ENCODE measurements at regions not wholly inside any gene's neighbourhood (a gene's known extent, or its start where the extent isn't known, plus 50 kb on each side); places are given as distances from the start of the nearest gene placed in this dataset.
"Not testable (repeated sequence)": the region's sequence is repeated elsewhere in the genome, so short reads cannot be mapped to it uniquely, and the experiment has no call there.

GRCh38 chr5:138702166-138703077, 50.8 kb upstream of the CTNNA1 start:
- no peak for DNase-seq (ENCODE audit: low spot score)

DNA sequence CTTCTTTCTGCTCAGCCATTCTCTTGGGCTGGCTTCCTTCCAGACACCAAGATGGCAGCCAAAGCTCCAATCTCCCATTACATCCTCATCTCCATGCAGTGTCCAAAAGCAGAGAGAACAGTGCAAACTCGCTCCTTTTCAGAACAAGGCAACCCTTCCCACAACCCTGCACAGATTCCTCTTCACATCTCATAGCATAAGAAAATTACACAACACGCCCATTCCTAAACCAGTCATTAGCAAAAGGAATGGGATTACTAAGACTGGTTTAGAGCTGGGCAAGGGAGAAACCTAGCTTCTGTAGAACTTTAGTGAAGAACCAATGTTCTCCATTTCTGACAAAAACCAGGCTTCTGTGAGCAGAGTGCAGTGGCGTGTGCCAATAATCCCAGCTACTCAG, 51.5 kb upstream of the CTNNA1 start:
- no peak for DNase-seq (ENCODE audit: low spot score)

GRCh38 chr5:138700581-138701362, 52.5 kb upstream of the CTNNA1 start:
- no peak for DNase-seq (ENCODE audit: low spot score)

DNA sequence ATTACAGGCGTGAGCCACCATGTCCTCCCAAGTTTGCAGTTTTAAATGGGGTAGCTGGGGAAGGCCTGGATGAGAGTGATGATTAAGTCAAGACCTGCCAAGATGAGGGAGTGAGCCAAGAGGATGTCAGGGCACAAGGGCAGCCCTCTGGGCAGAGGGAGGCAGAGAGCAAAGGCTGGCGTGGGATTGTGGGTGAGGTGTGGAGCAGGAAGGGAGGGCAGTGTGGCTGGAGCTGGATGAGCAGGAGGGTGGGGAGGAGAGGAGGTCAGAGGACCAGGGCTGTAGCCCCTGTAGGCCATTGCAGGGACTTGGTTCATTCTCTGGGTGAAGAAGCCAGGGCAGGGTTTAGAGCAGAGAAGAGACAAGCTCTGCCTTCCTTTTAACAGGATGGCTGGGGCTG, 53.7 kb upstream of the CTNNA1 start:
- no peak for DNase-seq (ENCODE audit: low spot score)

DNA sequence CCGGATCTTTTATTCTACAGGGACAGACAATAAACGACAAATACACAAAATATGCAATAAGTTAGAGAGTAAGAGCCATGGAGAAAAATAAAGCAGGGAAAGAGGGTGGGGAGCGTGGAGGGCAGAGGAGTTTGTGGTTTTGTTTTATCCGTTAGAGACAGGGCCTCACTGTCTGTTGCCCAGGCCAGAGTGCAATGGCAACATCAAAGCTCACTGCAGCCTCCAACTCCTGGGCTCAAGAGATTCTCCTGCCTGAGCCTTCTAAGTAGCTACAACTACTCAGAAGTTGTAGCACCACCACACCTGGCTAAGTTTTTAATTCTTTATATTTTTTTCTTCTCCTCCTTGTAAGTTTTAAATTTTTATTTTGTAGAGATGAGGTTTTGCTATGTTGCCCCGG, 54.5 kb upstream of the CTNNA1 start:
- DNase-seq (ENCODE audit: low spot score) = no peak

GRCh38 chr5:138697720-138698360, 55.4 kb upstream of the CTNNA1 start:
- no peak for DNase-seq (ENCODE audit: low spot score)

DNA sequence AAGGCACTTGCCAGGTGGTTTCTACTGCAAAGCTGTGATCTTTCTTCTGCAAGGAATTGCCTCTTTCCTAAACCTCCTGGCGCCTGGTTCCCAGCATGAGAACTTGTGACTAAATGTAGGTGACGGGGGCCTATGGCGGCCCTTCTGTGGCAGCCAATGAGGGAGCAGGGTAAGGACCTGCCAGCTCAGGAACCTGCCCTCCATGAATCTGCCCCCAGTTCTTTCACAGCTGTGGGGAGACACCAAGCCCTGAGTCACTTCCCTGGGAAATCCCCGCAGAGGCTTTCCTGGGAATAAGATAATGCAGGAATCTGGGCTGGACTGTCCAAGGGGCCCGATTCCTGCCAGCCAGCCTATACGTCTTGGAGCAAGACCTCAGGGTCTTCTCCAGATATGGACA, 56.7 kb upstream of the CTNNA1 start:
- no peak for DNase-seq (ENCODE audit: low spot score)

- DNase-seq (ENCODE audit: low spot score) = no peak
These were observed 57.4 kb upstream of the CTNNA1 start for GRCh38 chr5:138695781-138696180.

DNA sequence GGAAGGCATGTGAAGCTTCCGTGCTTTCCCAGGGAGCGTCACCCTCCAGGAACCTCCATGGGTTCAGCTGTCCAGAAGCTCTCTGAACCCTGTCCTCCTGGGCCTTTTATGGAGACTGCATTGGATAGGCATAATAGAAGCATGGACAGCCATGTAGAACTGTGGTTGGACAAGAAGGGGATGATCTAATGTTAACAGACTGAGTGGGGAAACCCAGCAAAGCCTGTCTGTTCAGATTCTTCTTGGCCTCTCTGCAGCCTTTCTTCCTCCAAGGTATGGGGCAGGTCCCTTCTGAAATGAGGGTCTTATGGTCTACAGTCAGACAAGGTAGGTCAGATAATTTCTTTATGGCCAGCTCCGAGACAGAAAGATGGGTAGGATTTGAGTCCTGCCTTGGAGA, 59.1 kb upstream of the CTNNA1 start:
- DNase-seq (ENCODE audit: low spot score) = no peak

DNA sequence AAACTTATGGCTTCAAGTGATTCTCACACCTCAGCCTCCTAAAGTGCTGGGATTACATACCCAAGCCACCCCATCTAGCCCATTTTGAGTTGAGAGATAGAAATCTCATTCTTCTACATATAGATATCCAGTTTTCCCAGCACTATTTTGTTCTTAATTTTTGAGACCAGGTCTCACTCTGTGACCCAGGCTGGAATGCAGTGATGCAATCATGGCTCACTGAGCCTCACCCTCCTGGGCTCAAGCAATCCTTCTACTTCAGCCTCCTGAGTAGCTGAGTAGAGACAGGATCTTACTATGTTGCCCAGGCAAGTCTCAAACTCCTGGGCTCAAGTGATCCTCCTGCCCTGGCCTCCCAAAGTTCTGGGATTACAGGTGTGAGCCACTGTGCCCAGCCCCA, 60.9 kb upstream of the CTNNA1 start:
- DNase-seq (ENCODE audit: low spot score) = no peak

GRCh38 chr5:138686668-138687067, 66.6 kb upstream of the CTNNA1 start:
- no peak for DNase-seq (ENCODE audit: low spot score)

GRCh38 chr5:138685193-138685745, 68.0 kb upstream of the CTNNA1 start:
- DNase-seq (ENCODE audit: low spot score) = no peak

GRCh38 chr5:138682462-138682861, 70.8 kb upstream of the CTNNA1 start:
- not testable (repeated sequence) for DNase-seq (ENCODE audit: low spot score)

DNA sequence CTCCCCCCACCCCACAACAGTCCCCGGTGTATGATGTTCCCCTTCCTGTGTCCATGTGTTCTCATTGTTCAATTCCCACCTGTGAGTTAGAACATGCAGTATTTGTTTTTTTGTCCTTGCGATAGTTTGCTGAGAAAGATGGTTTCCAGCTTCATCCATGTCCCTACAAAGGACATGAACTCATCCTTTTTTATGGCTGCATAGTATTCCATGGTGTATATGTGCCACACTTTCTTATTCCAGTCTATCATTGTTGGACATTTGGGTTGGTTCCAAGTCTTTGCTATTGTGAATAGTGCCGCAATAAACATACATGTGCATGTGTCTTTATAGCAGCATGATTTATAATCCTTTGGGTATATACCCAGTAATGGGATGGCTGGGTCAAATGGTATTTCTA, 74.4 kb upstream of the CTNNA1 start:
- DNase-seq (ENCODE audit: low spot score) = not testable (repeated sequence)

GRCh38 chr5:138677782-138678181, 75.4 kb upstream of the CTNNA1 start:
- DNase-seq (ENCODE audit: low spot score) = no peak

DNA sequence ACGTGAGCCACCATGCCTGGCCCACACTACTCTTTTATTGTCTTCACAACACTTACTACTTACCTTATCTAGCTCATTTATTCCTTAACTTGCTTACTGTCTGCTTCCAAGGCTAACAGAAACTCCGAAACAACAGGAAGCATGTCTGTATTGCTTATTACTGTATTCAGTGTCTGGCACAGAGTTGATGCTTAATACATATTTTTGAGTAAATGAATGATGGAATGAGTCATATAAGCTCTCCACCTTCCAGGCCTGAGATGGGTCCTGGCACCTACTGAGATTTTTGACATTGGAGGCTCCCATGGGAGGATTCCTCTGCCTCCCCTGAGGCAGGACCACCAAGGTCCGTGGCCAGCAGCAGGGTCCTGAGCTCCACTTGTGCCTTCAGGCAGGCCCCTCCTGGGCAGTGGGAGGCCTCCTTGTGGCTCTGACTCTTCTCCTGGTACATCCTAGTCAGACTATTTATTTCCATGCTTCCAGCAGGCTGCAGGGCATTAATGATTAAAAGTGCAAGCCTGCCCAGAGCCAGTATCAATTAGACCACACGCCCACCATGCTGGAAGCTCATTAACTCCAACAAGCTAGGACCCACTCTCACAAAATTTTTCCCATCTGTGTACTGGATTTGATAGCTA, 76.5 kb upstream of the CTNNA1 start:
- DNase-seq (ENCODE audit: low spot score) = no peak

- DNase-seq (ENCODE audit: low spot score) = no peak
These were observed 77.2 kb upstream of the CTNNA1 start for GRCh38 chr5:138676002-138676401.

DNA sequence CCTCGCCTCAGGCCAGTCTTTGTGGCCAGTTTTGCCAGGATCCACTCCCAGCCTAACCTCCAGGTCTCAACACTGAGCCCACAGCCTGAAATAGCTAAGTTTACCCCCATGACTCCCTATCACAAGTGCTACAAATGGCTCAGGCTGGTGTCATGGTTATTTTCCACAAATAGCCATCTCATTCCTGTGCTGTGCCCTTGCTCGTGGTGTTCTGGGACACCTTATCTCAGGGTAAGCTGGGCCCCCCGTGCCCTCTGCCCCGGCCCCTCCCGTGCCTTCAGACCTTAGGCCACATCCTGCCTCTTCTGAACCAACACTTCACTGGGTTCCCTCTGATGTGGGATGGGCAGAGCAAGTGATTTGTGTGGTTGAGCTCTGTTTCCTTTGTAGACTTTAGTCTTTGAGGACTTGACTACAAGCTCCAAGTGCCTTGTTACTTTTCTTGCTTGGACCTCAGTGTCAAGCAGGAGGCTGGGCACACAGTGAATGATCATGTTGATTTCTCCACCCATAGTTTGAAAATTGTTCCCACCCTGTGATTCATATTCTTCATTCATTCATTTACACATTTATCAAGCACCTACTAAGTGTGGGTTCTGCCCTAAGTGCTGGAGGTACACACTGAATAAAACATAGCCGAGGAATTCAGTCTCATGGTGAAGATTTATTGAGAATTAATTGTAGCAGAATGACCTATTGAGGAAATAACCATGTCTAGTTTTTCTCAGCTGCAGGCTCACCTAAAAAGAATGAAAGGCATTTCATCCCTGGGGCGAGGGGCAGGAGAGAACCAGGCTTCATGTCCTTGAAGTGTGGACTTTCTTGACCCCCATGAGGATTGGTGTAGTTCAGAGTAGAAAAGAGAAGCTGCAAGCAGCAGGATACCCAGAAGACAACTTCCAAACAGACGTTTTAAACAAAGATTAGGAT, 84.5 kb upstream of the CTNNA1 start:
- DNase-seq (ENCODE audit: low spot score) = peak; percentile 22

DNA sequence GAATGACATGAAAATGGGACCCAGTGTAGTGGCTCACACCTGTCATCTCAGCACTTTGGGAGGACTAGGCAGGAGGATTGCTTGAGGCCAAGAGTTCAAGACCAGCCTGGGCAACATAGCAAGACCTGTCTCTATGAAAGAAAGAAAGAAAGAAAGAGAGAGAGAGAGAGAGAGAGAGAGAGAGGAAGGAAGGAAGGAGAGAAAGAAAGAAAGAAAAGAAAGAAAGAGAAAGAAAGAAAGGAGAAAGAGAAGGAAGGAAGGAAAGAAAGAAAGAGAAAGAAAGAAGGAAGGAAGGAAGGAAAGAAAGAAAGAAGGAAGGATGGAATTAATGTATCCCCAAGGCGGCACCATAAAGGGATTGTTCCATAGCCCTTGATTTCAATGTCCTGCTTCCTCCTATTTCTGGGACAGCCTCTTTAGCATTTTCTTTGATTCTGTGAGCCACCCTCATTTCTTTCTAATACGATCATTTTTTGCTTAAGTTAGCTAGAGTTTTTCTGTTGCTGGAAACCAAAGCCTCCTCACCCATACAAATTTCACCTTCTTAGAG, 85.4 kb upstream of the CTNNA1 start:
- not testable (repeated sequence) for DNase-seq (ENCODE audit: low spot score)

DNA sequence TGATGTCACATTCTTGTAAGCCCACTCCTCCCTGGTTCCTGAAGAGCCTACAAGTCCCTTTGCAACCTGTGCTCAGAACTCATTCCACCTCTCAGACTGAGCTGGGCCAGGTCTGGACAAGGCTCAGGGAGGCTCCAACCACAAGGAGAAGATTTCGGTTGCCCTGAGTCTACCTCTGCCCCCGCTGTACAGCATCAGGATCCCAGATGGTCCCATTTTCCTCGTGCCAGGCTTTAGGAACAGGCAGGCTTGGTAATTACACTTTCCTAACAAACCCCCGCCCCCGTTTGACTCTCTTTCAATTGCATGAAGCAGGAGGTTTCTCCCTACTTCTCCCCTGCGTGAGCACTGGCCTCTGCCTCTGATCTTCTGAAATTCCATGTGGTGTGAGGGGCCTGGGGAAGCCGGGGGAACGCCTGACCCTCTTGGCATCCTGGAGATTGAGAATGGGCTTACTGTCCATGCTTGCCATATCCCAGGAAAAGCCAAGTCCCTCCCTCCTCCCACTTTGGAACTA, 86.9 kb upstream of the CTNNA1 start:
- DNase-seq (ENCODE audit: low spot score) = no peak

Measured in CD4-positive, alpha-beta T cell treated with Interleukin-2 at 100 ng/mL for 4 hours (primary cell).